ENCODE measurements at regions not wholly inside any gene's neighbourhood (a gene's known extent, or its start where the extent isn't known, plus 50 kb on each side); places are given as distances from the start of the nearest gene placed in this dataset.

DNA sequence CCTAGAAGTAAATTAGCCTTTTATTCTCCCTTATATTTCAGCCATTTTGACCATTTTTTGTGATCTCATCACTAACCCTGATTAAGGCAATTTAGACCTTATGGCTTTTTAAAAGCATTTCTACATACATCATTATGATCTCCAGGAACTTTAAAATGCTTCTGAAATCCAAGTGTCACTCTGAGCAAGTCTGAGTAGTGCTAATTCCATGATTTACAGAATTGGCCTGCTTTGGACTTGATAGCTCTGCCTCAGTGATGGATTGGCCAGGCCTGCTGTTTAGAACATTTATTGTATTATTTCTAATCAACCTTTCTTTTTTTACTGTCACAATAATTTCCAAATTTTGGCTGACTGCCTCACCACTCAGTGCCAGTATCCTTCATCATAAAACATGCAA is 116.4 kb downstream of the KCNA4 start:
- TF ChIP-seq POLR2A (IDR thresholded peaks at IDR 0.05; ENCODE audit: low read depth, low read length) (no peak), TAF1 (IDR thresholded peaks at IDR 0.05; ENCODE audit: borderline replicate concordance, low read depth, low read length) (no peak), POLR2AphosphoS5 (IDR thresholded peaks at IDR 0.05; ENCODE audit: low read depth, low read length) (no peak)
